ENCODE measurements at regions not wholly inside any gene's neighbourhood (a gene's known extent, or its start where the extent isn't known, plus 50 kb on each side); places are given as distances from the start of the nearest gene placed in this dataset.

GRCh38 chr6:22467645-22468044 lies 101.7 kb upstream of the HDGFL1 start:
- TF ChIP-seq CTCF (conservative IDR thresholded peaks at IDR 0.05; ENCODE audit: control insufficient read depth, insufficient read depth, low read depth, low read length) = no peak
- no peak for DNase-seq (ENCODE audit: low read depth)
- no peak overlapping the region for H3K4me3 ChIP-seq (ENCODE audit: control insufficient read depth, low read depth, low read length)

GRCh38 chr6:22468256-22468965 lies 101.0 kb upstream of the HDGFL1 start:
- TF ChIP-seq CTCF (conservative IDR thresholded peaks at IDR 0.05; ENCODE audit: control insufficient read depth, insufficient read depth, low read depth, low read length) = no peak
- H3K4me3 ChIP-seq (ENCODE audit: control insufficient read depth, low read depth, low read length) = no peak overlapping the region
- DNase-seq (ENCODE audit: low read depth) = peak; percentile 6

GRCh38 chr6:22470454-22471131 lies 98.8 kb upstream of the HDGFL1 start:
- TF ChIP-seq CTCF (conservative IDR thresholded peaks at IDR 0.05; ENCODE audit: control insufficient read depth, insufficient read depth, low read depth, low read length) = no peak
- no peak for DNase-seq (ENCODE audit: low read depth)
- no peak overlapping the region for H3K4me3 ChIP-seq (ENCODE audit: control insufficient read depth, low read depth, low read length)

GRCh38 chr6:22471132-22471690 lies 98.2 kb upstream of the HDGFL1 start:
- no peak overlapping the region for H3K4me3 ChIP-seq (ENCODE audit: control insufficient read depth, low read depth, low read length)
- peak; percentile 65 for DNase-seq (ENCODE audit: low read depth)
- peak; percentile 4 for TF ChIP-seq CTCF (conservative IDR thresholded peaks at IDR 0.05; ENCODE audit: control insufficient read depth, insufficient read depth, low read depth, low read length)

- TF ChIP-seq CTCF (conservative IDR thresholded peaks at IDR 0.05; ENCODE audit: control insufficient read depth, insufficient read depth, low read depth, low read length) = no peak
Observed at GRCh38 chr6:22471746-22472145, 97.6 kb upstream of the HDGFL1 start.

GRCh38 chr6:22473991-22474682 lies 95.2 kb upstream of the HDGFL1 start:
- H3K4me3 ChIP-seq (ENCODE audit: control insufficient read depth, low read depth, low read length) = no peak overlapping the region
- no peak for DNase-seq (ENCODE audit: low read depth)
- no peak for TF ChIP-seq CTCF (conservative IDR thresholded peaks at IDR 0.05; ENCODE audit: control insufficient read depth, insufficient read depth, low read depth, low read length)

More at GRCh38 chr6:22471746-22472145, 97.6 kb upstream of the HDGFL1 start:
- no peak for DNase-seq (ENCODE audit: low read depth)
- no peak overlapping the region for H3K4me3 ChIP-seq (ENCODE audit: control insufficient read depth, low read depth, low read length)
